ENCODE measurements at regions not wholly inside any gene's neighbourhood (a gene's known extent, or its start where the extent isn't known, plus 50 kb on each side); places are given as distances from the start of the nearest gene placed in this dataset.

DNA sequence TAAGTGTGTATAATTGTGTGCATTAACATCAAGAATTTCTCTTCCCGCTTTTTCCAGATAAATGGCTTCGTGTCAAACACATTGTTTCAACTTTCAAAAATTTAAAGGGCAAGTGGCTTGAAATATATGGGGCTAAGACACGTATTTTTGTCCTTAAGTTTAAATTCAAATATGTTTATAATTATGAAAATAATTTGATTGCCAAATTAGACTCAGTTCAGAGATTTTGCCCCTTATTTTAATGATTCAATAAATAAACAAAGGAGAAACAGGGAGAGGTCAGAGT is 1159.2 kb upstream of the MIR17HG start:
- Histone ChIP-seq H3K27me3 (ENCODE audit: insufficient read depth, poor library complexity, severe bottlenecking) (no peaks in the 10 kb centered on the region), H3K27ac (replicated peaks) (no peak overlapping the region), H3K4me3 (replicated peaks; ENCODE audit: insufficient read depth, low read length) (no peak overlapping the region)
- DNase-seq (ENCODE audit: low read depth in 1 of 2, low spot score in 1 of 2) = no peak
- TF ChIP-seq SPI1 (IDR thresholded peaks at IDR 0.05; ENCODE audit: borderline replicate concordance, low read depth) (no peak), POLR2AphosphoS5 (IDR thresholded peaks at IDR 0.05; ENCODE audit: low read depth) (no peak), GABPA (IDR thresholded peaks at IDR 0.05; ENCODE audit: low read depth) (no peak)
- TF ChIP-seq, protein P1, sequence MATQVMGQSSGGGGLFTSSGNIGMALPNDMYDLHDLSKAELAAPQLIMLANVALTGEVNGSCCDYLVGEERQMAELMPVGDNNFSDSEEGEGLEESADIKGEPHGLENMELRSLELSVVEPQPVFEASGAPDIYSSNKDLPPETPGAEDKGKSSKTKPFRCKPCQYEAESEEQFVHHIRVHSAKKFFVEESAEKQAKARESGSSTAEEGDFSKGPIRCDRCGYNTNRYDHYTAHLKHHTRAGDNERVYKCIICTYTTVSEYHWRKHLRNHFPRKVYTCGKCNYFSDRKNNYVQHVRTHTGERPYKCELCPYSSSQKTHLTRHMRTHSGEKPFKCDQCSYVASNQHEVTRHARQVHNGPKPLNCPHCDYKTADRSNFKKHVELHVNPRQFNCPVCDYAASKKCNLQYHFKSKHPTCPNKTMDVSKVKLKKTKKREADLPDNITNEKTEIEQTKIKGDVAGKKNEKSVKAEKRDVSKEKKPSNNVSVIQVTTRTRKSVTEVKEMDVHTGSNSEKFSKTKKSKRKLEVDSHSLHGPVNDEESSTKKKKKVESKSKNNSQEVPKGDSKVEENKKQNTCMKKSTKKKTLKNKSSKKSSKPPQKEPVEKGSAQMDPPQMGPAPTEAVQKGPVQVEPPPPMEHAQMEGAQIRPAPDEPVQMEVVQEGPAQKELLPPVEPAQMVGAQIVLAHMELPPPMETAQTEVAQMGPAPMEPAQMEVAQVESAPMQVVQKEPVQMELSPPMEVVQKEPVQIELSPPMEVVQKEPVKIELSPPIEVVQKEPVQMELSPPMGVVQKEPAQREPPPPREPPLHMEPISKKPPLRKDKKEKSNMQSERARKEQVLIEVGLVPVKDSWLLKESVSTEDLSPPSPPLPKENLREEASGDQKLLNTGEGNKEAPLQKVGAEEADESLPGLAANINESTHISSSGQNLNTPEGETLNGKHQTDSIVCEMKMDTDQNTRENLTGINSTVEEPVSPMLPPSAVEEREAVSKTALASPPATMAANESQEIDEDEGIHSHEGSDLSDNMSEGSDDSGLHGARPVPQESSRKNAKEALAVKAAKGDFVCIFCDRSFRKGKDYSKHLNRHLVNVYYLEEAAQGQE (IDR thresholded peaks at IDR 0.05; ENCODE audit: insufficient replicate concordance, low read depth) = no peak
- TF ChIP-seq, protein P2, sequence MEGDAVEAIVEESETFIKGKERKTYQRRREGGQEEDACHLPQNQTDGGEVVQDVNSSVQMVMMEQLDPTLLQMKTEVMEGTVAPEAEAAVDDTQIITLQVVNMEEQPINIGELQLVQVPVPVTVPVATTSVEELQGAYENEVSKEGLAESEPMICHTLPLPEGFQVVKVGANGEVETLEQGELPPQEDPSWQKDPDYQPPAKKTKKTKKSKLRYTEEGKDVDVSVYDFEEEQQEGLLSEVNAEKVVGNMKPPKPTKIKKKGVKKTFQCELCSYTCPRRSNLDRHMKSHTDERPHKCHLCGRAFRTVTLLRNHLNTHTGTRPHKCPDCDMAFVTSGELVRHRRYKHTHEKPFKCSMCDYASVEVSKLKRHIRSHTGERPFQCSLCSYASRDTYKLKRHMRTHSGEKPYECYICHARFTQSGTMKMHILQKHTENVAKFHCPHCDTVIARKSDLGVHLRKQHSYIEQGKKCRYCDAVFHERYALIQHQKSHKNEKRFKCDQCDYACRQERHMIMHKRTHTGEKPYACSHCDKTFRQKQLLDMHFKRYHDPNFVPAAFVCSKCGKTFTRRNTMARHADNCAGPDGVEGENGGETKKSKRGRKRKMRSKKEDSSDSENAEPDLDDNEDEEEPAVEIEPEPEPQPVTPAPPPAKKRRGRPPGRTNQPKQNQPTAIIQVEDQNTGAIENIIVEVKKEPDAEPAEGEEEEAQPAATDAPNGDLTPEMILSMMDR (IDR thresholded peaks at IDR 0.05; ENCODE audit: insufficient read depth, low read length) = no peak

DNA sequence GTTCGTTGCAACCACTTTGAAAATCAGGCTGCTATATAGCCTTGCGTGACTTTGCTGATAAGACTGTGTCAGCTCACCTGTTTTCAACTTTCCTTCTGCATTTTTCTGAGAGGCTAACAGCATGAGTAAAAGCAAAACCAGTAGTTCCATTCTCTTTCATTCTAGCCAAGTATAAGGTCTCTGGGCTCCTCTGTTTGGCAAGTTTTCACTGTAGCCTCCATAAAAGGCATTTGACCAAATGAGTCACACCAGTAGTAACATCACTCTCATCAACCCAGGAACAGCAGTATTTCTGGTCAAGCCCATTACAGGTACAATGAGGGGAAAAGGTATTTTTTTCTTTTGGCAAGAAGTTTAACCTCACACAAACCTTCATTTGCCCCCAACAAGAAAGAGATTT is 1149.8 kb upstream of the MIR17HG start:
- H3K27ac ChIP-seq (replicated peaks) = no peak overlapping the region
- DNase-seq (ENCODE audit: low read depth in 1 of 2, low spot score in 1 of 2) = no peak
- H3K27me3 ChIP-seq (ENCODE audit: insufficient read depth, poor library complexity, severe bottlenecking) = no peaks in the 10 kb centered on the region
- TF ChIP-seq, protein P1 (IDR thresholded peaks at IDR 0.05; ENCODE audit: insufficient replicate concordance, low read depth) = no peak
- TF ChIP-seq, protein P2 (IDR thresholded peaks at IDR 0.05; ENCODE audit: insufficient read depth, low read length) = no peak
- no peak for TF ChIP-seq POLR2AphosphoS5 (IDR thresholded peaks at IDR 0.05; ENCODE audit: low read depth)
- TF ChIP-seq SPI1 (IDR thresholded peaks at IDR 0.05; ENCODE audit: borderline replicate concordance, low read depth) = no peak
- no peak for TF ChIP-seq GABPA (IDR thresholded peaks at IDR 0.05; ENCODE audit: low read depth)
- H3K4me3 ChIP-seq (replicated peaks; ENCODE audit: insufficient read depth, low read length) = no peak overlapping the region

DNA sequence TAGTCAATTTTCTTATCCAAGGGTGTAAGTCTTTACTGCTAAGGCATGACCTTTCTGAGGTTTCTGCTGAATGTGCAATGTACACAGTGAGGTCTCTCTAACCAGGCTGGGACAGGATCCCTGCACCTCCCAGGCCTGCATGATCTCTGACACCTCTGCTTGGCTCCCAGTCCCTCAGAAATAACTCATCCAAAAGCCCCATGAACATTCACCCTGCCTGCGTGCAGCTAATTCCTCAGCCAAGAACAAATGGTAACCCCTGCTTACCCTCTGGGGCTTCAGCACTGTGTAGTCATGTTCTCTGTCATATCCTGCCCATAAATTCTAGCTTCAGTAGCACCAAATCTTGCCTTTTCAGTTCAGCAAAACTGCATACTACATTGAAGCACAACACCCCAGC is 1146.3 kb upstream of the MIR17HG start:
- no peak overlapping the region for H3K27ac ChIP-seq (replicated peaks)

More for the DNA sequence above, 1146.3 kb upstream of the MIR17HG start:
- no peak for TF ChIP-seq GABPA (IDR thresholded peaks at IDR 0.05; ENCODE audit: low read depth)
- TF ChIP-seq, protein P2 (IDR thresholded peaks at IDR 0.05; ENCODE audit: insufficient read depth, low read length) = no peak
- TF ChIP-seq SPI1 (IDR thresholded peaks at IDR 0.05; ENCODE audit: borderline replicate concordance, low read depth) = no peak
- TF ChIP-seq, protein P1 (IDR thresholded peaks at IDR 0.05; ENCODE audit: insufficient replicate concordance, low read depth) = no peak
- no peak for TF ChIP-seq POLR2AphosphoS5 (IDR thresholded peaks at IDR 0.05; ENCODE audit: low read depth)
- no peak overlapping the region for H3K4me3 ChIP-seq (replicated peaks; ENCODE audit: insufficient read depth, low read length)
- DNase-seq (ENCODE audit: low read depth in 1 of 2, low spot score in 1 of 2) = no peak
- H3K27me3 ChIP-seq (ENCODE audit: insufficient read depth, poor library complexity, severe bottlenecking) = no peaks in the 10 kb centered on the region
